Peyer's patch (tissue), 4 donors: ENCODE measurements at regions not wholly inside any gene's neighbourhood (a gene's known extent, or its start where the extent isn't known, plus 50 kb on each side); places are given as distances from the start of the nearest gene placed in this dataset.

Experiments
- CTCF ChIP-seq, 6 experiments: fragments of 450-650 bp in 4 of 6; fragments of 200-600 bp in 2 of 6; sonication (generic) in 1 of 6; IDR thresholded peaks; one replicate each; pipeline ENCODE4 v1.5.1; 2017 to 2019; ENCODE audit warnings: antibody characterized with exemption in 6 of 6, mild to moderate bottlenecking in 3 of 6, moderate library complexity in 1 of 6
- POLR2A ChIP-seq, 2 donors: fragments of 450-650 bp; IDR thresholded peaks; one replicate each; pipeline ENCODE4 v1.5.1; 2017; ENCODE audit warnings: antibody characterized with exemption in 2 of 2, mild to moderate bottlenecking in 2 of 2, moderate library complexity in 2 of 2

- TF ChIP-seq CTCF (IDR thresholded peaks at IDR 0.05) (no peak), POLR2A (IDR thresholded peaks at IDR 0.05) (no peak)
These were observed 157.5 kb downstream of the SCP2D1 start for GRCh38 chr20:18971121-18971520.
